GM19351 (cell line): ENCODE measurements at regions not wholly inside any gene's neighbourhood (a gene's known extent, or its start where the extent isn't known, plus 50 kb on each side); places are given as distances from the start of the nearest gene placed in this dataset.
"Not testable (repeated sequence)": the region's sequence is repeated elsewhere in the genome, so short reads cannot be mapped to it uniquely, and the experiment has no call there.

Source experiments
- ATAC-seq: cut with Tn5 transposase; IDR thresholded peaks from one replicate; pipeline ENCODE4 v1.9.1; 2021; ENCODE audit warnings: mild to moderate bottlenecking, moderate library complexity; ENCODE audit not compliant: unreplicated experiment

GRCh38 chr6:8361259-8361658, 74.1 kb downstream of the SLC35B3 start:
- ATAC-seq, result no peak

- no peak for ATAC-seq
These were observed 82.4 kb downstream of the SLC35B3 start for GRCh38 chr6:8352966-8353340.

- no peak for ATAC-seq
These were observed 82.9 kb downstream of the SLC35B3 start for GRCh38 chr6:8352335-8352965.

GRCh38 chr6:8343600-8343999, 91.7 kb downstream of the SLC35B3 start:
- ATAC-seq, result no peak

- no peak for ATAC-seq
These were observed 93.0 kb downstream of the SLC35B3 start for GRCh38 chr6:8342241-8342819.

- peak; percentile 54 for ATAC-seq
These were observed 98.2 kb downstream of the SLC35B3 start for GRCh38 chr6:8337147-8337546.

- peak; percentile 7 for ATAC-seq
These were observed 98.8 kb downstream of the SLC35B3 start for GRCh38 chr6:8336406-8337057.

- no peak for ATAC-seq
These were observed 99.4 kb downstream of the SLC35B3 start for GRCh38 chr6:8335896-8336295.

GRCh38 chr6:8335381-8335780, 100.0 kb downstream of the SLC35B3 start:
- ATAC-seq, result no peak

GRCh38 chr6:8334113-8334512, 101.2 kb downstream of the SLC35B3 start:
- no peak for ATAC-seq

- ATAC-seq, result no peak
These were observed 105.8 kb downstream of the SLC35B3 start for GRCh38 chr6:8329562-8329961.

GRCh38 chr6:8325743-8326142, 109.6 kb downstream of the SLC35B3 start:
- no peak for ATAC-seq

- ATAC-seq, result no peak
These were observed 112.7 kb downstream of the SLC35B3 start for GRCh38 chr6:8322659-8323058.

GRCh38 chr6:8321671-8322404, 113.5 kb downstream of the SLC35B3 start:
- ATAC-seq, result no peak

GRCh38 chr6:8315154-8315553, 120.2 kb downstream of the SLC35B3 start:
- no peak for ATAC-seq

- ATAC-seq, result no peak
These were observed 133.8 kb downstream of the SLC35B3 start for GRCh38 chr6:8301502-8301901.

- no peak for ATAC-seq
These were observed 136.3 kb downstream of the SLC35B3 start for GRCh38 chr6:8299034-8299433.

- ATAC-seq, result not testable (repeated sequence)
These were observed 152.4 kb downstream of the SLC35B3 start for GRCh38 chr6:8282946-8283345.

- no peak for ATAC-seq
These were observed 153.0 kb downstream of the SLC35B3 start for GRCh38 chr6:8282380-8282779.

GRCh38 chr6:8279041-8279805, 156.1 kb downstream of the SLC35B3 start:
- ATAC-seq, result no peak

GRCh38 chr6:8278562-8278961, 156.8 kb downstream of the SLC35B3 start:
- ATAC-seq, result no peak
